ENCODE measurements at regions not wholly inside any gene's neighbourhood (a gene's known extent, or its start where the extent isn't known, plus 50 kb on each side); places are given as distances from the start of the nearest gene placed in this dataset. TPM values are rescaled to one million over a fixed set of nuclear protein-coding genes. Genes with fewer than 3 reads are reported as not detected.

GRCh38 chr9:21751998-21752397 lies 50.4 kb upstream of the MTAP start:
- H3K4me3 ChIP-seq (ENCODE audit: low read depth, low read length) = no peak overlapping the region
- TF ChIP-seq CTCF (IDR thresholded peaks at IDR 0.05; ENCODE audit: insufficient read depth, low read length) = no peak
- DNase-seq (ENCODE audit: low read depth) = no peak

Small RNA genes lying in the stretch of these regions (small RNA-seq; reads per million reads assigned to genes)
- not detected for gene RN7SL151P
